ENCODE measurements at regions not wholly inside any gene's neighbourhood (a gene's known extent, or its start where the extent isn't known, plus 50 kb on each side); places are given as distances from the start of the nearest gene placed in this dataset.

- H3K36me3 ChIP-seq (replicated peaks in 1 of 2; ENCODE audit: control insufficient read depth in 1 of 2, insufficient read depth in 2 of 2, low read length in 1 of 2) = no peaks in the 10 kb centered on the region
- TF ChIP-seq TCF12 (IDR thresholded peaks at IDR 0.05) (no peak), CHD2 (IDR thresholded peaks at IDR 0.05; ENCODE audit: low read length, partially characterized antibody) (no peak), YY1 (IDR thresholded peaks at IDR 0.05; ENCODE audit: low read depth) (no peak), TEAD4 (IDR thresholded peaks at IDR 0.05; ENCODE audit: borderline replicate concordance, insufficient read depth) (no peak), EZH2phosphoT487 (IDR thresholded peaks at IDR 0.05; ENCODE audit: borderline replicate concordance, low read depth) (no peak), FOSL2 (IDR thresholded peaks at IDR 0.05; ENCODE audit: borderline replicate concordance, low read depth) (no peak), FOXM1 (IDR thresholded peaks at IDR 0.05; ENCODE audit: low read depth) (no peak), MXI1 (IDR thresholded peaks at IDR 0.05; ENCODE audit: low read depth, low read length) (no peak), GATA2 (CRISPR knock-in tag; IDR thresholded peaks at IDR 0.05) (no peak), EP300 (IDR thresholded peaks at IDR 0.05; ENCODE audit: borderline replicate concordance in 1 of 2, low read depth in 1 of 2, low read length in 1 of 2) (no peak), FOXJ3 (CRISPR knock-in tag; IDR thresholded peaks at IDR 0.05) (no peak), NFIC (IDR thresholded peaks at IDR 0.05; ENCODE audit: borderline replicate concordance) (no peak), GABPA (IDR thresholded peaks at IDR 0.05; ENCODE audit: low read depth) (no peak), MEF2A (IDR thresholded peaks at IDR 0.05; ENCODE audit: borderline replicate concordance, low read depth) (no peak), USF2 (IDR thresholded peaks at IDR 0.05; ENCODE audit: borderline replicate concordance, low read depth, low read length) (no peak), SIN3A (IDR thresholded peaks at IDR 0.05; ENCODE audit: borderline replicate concordance, low read depth, low read length) (no peak)
- TF ChIP-seq, protein P1, sequence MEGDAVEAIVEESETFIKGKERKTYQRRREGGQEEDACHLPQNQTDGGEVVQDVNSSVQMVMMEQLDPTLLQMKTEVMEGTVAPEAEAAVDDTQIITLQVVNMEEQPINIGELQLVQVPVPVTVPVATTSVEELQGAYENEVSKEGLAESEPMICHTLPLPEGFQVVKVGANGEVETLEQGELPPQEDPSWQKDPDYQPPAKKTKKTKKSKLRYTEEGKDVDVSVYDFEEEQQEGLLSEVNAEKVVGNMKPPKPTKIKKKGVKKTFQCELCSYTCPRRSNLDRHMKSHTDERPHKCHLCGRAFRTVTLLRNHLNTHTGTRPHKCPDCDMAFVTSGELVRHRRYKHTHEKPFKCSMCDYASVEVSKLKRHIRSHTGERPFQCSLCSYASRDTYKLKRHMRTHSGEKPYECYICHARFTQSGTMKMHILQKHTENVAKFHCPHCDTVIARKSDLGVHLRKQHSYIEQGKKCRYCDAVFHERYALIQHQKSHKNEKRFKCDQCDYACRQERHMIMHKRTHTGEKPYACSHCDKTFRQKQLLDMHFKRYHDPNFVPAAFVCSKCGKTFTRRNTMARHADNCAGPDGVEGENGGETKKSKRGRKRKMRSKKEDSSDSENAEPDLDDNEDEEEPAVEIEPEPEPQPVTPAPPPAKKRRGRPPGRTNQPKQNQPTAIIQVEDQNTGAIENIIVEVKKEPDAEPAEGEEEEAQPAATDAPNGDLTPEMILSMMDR (IDR thresholded peaks at IDR 0.05) = no peak
- TF ChIP-seq, protein P2, sequence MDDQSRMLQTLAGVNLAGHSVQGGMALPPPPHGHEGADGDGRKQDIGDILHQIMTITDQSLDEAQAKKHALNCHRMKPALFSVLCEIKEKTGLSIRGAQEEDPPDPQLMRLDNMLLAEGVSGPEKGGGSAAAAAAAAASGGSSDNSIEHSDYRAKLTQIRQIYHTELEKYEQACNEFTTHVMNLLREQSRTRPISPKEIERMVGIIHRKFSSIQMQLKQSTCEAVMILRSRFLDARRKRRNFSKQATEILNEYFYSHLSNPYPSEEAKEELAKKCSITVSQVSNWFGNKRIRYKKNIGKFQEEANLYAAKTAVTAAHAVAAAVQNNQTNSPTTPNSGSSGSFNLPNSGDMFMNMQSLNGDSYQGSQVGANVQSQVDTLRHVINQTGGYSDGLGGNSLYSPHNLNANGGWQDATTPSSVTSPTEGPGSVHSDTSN (IDR thresholded peaks at IDR 0.05) = no peak
- TF ChIP-seq, protein P3, sequence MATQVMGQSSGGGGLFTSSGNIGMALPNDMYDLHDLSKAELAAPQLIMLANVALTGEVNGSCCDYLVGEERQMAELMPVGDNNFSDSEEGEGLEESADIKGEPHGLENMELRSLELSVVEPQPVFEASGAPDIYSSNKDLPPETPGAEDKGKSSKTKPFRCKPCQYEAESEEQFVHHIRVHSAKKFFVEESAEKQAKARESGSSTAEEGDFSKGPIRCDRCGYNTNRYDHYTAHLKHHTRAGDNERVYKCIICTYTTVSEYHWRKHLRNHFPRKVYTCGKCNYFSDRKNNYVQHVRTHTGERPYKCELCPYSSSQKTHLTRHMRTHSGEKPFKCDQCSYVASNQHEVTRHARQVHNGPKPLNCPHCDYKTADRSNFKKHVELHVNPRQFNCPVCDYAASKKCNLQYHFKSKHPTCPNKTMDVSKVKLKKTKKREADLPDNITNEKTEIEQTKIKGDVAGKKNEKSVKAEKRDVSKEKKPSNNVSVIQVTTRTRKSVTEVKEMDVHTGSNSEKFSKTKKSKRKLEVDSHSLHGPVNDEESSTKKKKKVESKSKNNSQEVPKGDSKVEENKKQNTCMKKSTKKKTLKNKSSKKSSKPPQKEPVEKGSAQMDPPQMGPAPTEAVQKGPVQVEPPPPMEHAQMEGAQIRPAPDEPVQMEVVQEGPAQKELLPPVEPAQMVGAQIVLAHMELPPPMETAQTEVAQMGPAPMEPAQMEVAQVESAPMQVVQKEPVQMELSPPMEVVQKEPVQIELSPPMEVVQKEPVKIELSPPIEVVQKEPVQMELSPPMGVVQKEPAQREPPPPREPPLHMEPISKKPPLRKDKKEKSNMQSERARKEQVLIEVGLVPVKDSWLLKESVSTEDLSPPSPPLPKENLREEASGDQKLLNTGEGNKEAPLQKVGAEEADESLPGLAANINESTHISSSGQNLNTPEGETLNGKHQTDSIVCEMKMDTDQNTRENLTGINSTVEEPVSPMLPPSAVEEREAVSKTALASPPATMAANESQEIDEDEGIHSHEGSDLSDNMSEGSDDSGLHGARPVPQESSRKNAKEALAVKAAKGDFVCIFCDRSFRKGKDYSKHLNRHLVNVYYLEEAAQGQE (IDR thresholded peaks at IDR 0.05; ENCODE audit: low read depth, low read length) = no peak
- no peaks in the 10 kb centered on the region for H3K27me3 ChIP-seq (ENCODE audit: insufficient read depth)
- no peak for DNase-seq
- no peak overlapping the region for H3K9ac ChIP-seq
- no peaks in the 10 kb centered on the region for H3F3A ChIP-seq (replicated peaks; ENCODE audit: insufficient read depth)
- H2AFZ ChIP-seq (ENCODE audit: low read depth) = no peak overlapping the region
- H4K20me1 ChIP-seq (ENCODE audit: insufficient read depth) = no peaks in the 10 kb centered on the region
- H3K9me2 ChIP-seq = no peaks in the 10 kb centered on the region
- WGBS (ENCODE audit: low lambda C conversion rate) = 19% methylated on average over 3 of the region's 3 CpGs
- H3K4me2 ChIP-seq = no peak overlapping the region
- H3K9me3 ChIP-seq = peaks cover 9% of the 10 kb centered on the region; the same call in 1 of the 2 replicates
- no peak overlapping the region for H3K27ac ChIP-seq (ENCODE audit: low read depth in 2 of 2, low read length in 1 of 2)
- POLR2A ChIA-PET = no interaction called here
- CTCF ChIA-PET = interaction anchor here (2.5 kb wide), 1 partner anchor 11 kb away, joined by 9 read pairs; no protein-coding TSS in a partner anchor
- H3K4me3 ChIP-seq (ENCODE audit: low read depth in 2 of 2, low read length in 1 of 2) = no peak overlapping the region
- no peaks in the 10 kb centered on the region for H3K4me1 ChIP-seq (ENCODE audit: control insufficient read depth in 1 of 2, insufficient read depth in 2 of 2, low read depth in 1 of 2, low read length in 1 of 2)
- no peaks in the 10 kb centered on the region for H3K79me2 ChIP-seq (ENCODE audit: insufficient read depth)
Observed at GRCh38 chr2:16261071-16261470, 320.7 kb downstream of the MYCN start.
